ENCODE measurements at regions not wholly inside any gene's neighbourhood (a gene's known extent, or its start where the extent isn't known, plus 50 kb on each side); places are given as distances from the start of the nearest gene placed in this dataset.

DNA sequence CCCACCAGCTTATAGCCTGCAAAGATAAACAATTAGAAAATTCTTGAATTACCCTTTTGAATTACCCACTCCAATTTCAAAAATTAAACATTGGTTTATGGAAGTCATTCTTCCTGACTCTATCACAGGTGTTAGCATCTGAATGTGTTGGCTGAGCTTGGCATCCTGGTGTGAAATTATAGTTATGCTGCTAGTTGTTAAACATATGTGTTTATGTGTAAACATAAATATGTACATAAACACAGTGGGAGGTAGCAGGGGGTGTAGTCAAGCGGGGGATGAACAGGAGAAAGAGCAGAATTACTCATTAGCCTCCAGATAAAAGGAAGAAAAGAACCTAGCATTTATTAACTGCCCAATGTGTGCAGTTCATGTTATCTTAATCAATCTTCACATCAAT, 530.2 kb downstream of the MCTP2 start:
- H3K9me3 ChIP-seq (replicated peaks) = no peaks in the 10 kb centered on the region
- no peak overlapping the region for H3K27ac ChIP-seq (replicated peaks)
- H3K27me3 ChIP-seq (ENCODE audit: low read depth) = no peaks in the 10 kb centered on the region
- DNase-seq = no peak
- TF ChIP-seq, protein P1, sequence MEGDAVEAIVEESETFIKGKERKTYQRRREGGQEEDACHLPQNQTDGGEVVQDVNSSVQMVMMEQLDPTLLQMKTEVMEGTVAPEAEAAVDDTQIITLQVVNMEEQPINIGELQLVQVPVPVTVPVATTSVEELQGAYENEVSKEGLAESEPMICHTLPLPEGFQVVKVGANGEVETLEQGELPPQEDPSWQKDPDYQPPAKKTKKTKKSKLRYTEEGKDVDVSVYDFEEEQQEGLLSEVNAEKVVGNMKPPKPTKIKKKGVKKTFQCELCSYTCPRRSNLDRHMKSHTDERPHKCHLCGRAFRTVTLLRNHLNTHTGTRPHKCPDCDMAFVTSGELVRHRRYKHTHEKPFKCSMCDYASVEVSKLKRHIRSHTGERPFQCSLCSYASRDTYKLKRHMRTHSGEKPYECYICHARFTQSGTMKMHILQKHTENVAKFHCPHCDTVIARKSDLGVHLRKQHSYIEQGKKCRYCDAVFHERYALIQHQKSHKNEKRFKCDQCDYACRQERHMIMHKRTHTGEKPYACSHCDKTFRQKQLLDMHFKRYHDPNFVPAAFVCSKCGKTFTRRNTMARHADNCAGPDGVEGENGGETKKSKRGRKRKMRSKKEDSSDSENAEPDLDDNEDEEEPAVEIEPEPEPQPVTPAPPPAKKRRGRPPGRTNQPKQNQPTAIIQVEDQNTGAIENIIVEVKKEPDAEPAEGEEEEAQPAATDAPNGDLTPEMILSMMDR (IDR thresholded peaks at IDR 0.05; ENCODE audit: borderline replicate concordance) = no peak
- H3K4me3 ChIP-seq = no peak overlapping the region
- H3K36me3 ChIP-seq = no peaks in the 10 kb centered on the region
- intact Hi-C loops (cut with micrococcal nuclease) = no loop called here
- no peaks in the 10 kb centered on the region for H3K4me1 ChIP-seq

DNA sequence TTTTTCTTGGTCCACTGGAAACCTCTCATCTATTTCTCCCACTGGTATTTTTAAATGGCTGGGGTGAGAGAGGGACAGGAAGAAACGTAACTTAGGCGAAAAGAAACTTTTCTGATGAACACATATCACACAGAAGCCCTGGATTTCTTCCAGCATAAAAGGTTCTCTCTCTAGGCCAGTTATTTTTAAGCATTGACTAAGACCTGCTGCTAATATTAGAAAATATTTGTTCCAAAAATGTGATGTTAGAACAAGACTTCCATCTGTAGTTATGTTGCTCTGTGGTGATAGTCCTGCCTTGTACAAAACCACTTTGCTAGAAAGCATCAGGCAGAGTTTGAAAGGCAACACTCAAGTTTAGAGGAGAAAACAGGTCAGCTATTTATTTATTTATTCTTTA, 537.7 kb downstream of the MCTP2 start:
- TF ChIP-seq, protein P1 (IDR thresholded peaks at IDR 0.05; ENCODE audit: borderline replicate concordance) = no peak
- no peaks in the 10 kb centered on the region for H3K9me3 ChIP-seq (replicated peaks)
- H3K36me3 ChIP-seq = no peaks in the 10 kb centered on the region
- H3K4me3 ChIP-seq = no peak overlapping the region
- peaks cover 5% of the 10 kb centered on the region for H3K4me1 ChIP-seq
- no peak overlapping the region for H3K27ac ChIP-seq (replicated peaks)
- DNase-seq = no peak
- no peaks in the 10 kb centered on the region for H3K27me3 ChIP-seq (ENCODE audit: low read depth)
- intact Hi-C loops (cut with micrococcal nuclease) = no loop called here

DNA sequence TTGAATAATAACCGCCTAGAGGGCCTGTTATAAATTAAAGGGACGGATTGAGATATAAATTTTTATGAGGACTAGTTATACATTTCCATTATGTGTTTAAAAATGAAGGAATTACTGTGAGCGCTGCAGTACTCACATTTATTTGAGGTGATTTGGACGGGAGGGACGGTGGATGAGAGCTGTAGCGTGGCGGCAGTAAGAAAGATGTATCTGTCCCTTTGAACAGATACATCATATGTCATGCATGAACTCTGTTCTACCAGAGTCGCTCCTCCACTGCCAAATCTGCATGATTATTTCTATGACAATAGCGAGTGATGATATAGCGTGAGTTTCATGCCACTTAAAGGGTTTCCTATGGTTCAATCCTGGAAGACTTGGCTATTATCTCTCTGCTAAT, 538.8 kb downstream of the MCTP2 start:
- peaks cover 5% of the 10 kb centered on the region for H3K4me1 ChIP-seq
- H3K27ac ChIP-seq (replicated peaks) = no peak overlapping the region
- H3K36me3 ChIP-seq = no peaks in the 10 kb centered on the region
- no peaks in the 10 kb centered on the region for H3K27me3 ChIP-seq (ENCODE audit: low read depth)
- H3K4me3 ChIP-seq = no peak overlapping the region
- no peak for DNase-seq
- intact Hi-C loops (cut with micrococcal nuclease) = no loop called here
- H3K9me3 ChIP-seq (replicated peaks) = no peaks in the 10 kb centered on the region
- TF ChIP-seq, protein P1 (IDR thresholded peaks at IDR 0.05; ENCODE audit: borderline replicate concordance) = no peak

DNA sequence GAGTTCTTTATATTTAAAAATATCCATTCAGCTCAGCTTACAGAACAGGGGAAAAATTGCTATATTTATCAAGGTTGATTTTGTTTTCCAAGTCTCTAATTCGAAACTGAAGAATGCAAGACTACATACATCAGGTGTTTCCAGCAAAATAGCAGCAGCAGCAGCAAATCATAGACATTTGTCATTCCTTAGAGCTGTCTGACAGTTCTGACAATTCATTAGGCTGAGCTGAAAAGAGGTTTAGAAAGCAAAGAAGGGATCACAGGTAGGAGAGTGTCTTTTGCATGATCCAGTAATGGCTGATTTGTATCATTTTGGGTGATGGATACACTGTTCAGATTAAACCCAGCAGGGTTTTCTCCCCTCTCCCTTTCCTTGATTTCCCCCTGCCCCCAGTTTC, 545.7 kb downstream of the MCTP2 start:
- no peak overlapping the region for H3K27ac ChIP-seq (replicated peaks)
- H3K4me3 ChIP-seq = no peak overlapping the region
- peaks cover 3% of the 10 kb centered on the region for H3K9me3 ChIP-seq (replicated peaks)
- H3K27me3 ChIP-seq (ENCODE audit: low read depth) = no peaks in the 10 kb centered on the region
- H3K36me3 ChIP-seq = no peaks in the 10 kb centered on the region
- TF ChIP-seq, protein P1 (IDR thresholded peaks at IDR 0.05; ENCODE audit: borderline replicate concordance) = no peak
- H3K4me1 ChIP-seq = no peaks in the 10 kb centered on the region
- DNase-seq = no peak
- intact Hi-C loops (cut with micrococcal nuclease) = no loop called here

DNA sequence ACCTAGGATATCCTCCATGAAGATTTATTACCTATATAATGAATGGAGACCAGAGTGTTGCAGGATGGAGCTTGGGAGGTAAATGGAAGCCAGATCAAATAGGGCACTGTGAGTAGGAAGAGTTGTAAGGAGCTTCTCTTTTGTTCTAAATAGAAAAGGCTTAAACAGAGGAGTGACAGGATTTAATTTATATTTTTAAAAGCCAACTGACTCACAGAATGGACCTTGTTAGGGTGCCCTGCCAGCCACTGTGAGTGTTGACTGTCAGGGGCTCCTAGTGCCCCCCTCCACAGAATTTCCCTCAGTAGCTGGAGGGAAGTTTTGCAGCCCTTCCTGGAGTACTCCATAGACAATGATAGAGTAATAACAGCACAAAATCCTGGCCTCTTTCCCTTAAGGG, 547.5 kb downstream of the MCTP2 start:
- no peaks in the 10 kb centered on the region for H3K4me1 ChIP-seq
- no peaks in the 10 kb centered on the region for H3K27me3 ChIP-seq (ENCODE audit: low read depth)
- H3K9me3 ChIP-seq (replicated peaks) = peaks cover 17% of the 10 kb centered on the region
- no peak for DNase-seq
- TF ChIP-seq, protein P1 (IDR thresholded peaks at IDR 0.05; ENCODE audit: borderline replicate concordance) = no peak
- intact Hi-C loops (cut with micrococcal nuclease) = no loop called here
- no peak overlapping the region for H3K27ac ChIP-seq (replicated peaks)
- no peaks in the 10 kb centered on the region for H3K36me3 ChIP-seq
- no peak overlapping the region for H3K4me3 ChIP-seq

DNA sequence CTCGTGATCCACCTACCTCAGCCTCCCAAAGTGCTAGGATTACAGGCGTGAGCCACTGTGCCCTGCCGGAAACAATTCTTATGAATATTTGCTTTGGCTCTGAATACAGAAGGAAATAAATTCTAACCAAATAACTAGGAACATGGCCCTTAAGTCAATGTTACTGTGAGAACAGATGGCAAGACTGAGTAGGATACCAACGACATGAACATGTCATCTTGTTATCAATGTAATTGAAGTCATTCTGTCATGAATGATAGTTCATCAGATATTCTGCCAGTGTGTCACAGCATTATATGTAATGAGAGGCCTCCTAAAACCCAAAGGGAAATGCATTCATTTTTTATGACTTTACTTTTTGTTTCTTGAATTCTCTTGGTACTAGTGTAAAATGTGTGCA, 548.8 kb downstream of the MCTP2 start:
- H3K4me3 ChIP-seq = no peak overlapping the region
- H3K27me3 ChIP-seq (ENCODE audit: low read depth) = no peaks in the 10 kb centered on the region
- intact Hi-C loops (cut with micrococcal nuclease) = no loop called here
- TF ChIP-seq, protein P1 (IDR thresholded peaks at IDR 0.05; ENCODE audit: borderline replicate concordance) = no peak
- no peaks in the 10 kb centered on the region for H3K4me1 ChIP-seq
- H3K27ac ChIP-seq (replicated peaks) = no peak overlapping the region
- H3K36me3 ChIP-seq = no peaks in the 10 kb centered on the region
- DNase-seq = no peak
- H3K9me3 ChIP-seq (replicated peaks) = peaks cover 19% of the 10 kb centered on the region

Measured in left ventricle myocardium inferior (tissue), 1 donor.